ENCODE measurements at regions not wholly inside any gene's neighbourhood (a gene's known extent, or its start where the extent isn't known, plus 50 kb on each side); places are given as distances from the start of the nearest gene placed in this dataset.
A peak's percentile ranks its signal among the peaks of the same experiment; 100 is the strongest.

GRCh38 chr7:81298951-81299666 lies 380.3 kb upstream of the SEMA3C start (continued):
- peak; percentile 30; the same call in 1 of the 2 replicates for TF ChIP-seq REST (tag by site-specific recombination; IDR thresholded peaks at IDR 0.05)
- TF ChIP-seq ZNF132 (tag by site-specific recombination; IDR thresholded peaks at IDR 0.05; ENCODE audit: borderline replicate concordance) = no peak
- TF ChIP-seq ZNF610 (tag by site-specific recombination; IDR thresholded peaks at IDR 0.05; ENCODE audit: borderline replicate concordance) = no peak
- TF ChIP-seq HOXC10 (CRISPR knock-in tag; IDR thresholded peaks at IDR 0.05) = no peak
- no peak for TF ChIP-seq ZNF2 (tag by site-specific recombination; IDR thresholded peaks at IDR 0.05)
- peak; percentile 74 for TF ChIP-seq ZBTB8A (tag by site-specific recombination; IDR thresholded peaks at IDR 0.05)
- peak; percentile 81 for TF ChIP-seq ZNF561 (tag by site-specific recombination; IDR thresholded peaks at IDR 0.05; ENCODE audit: borderline replicate concordance)
- no peak for TF ChIP-seq ZNF335 (tag by site-specific recombination; conservative IDR thresholded peaks at IDR 0.05)
- no peak; the same call in 1 of the 2 replicates for TF ChIP-seq ZNF341 (tag by site-specific recombination; IDR thresholded peaks at IDR 0.05; ENCODE audit: low read depth)
- no peak for TF ChIP-seq TRIM28 (IDR thresholded peaks at IDR 0.05; ENCODE audit: borderline replicate concordance, low read length)
- TF ChIP-seq, protein P1, sequence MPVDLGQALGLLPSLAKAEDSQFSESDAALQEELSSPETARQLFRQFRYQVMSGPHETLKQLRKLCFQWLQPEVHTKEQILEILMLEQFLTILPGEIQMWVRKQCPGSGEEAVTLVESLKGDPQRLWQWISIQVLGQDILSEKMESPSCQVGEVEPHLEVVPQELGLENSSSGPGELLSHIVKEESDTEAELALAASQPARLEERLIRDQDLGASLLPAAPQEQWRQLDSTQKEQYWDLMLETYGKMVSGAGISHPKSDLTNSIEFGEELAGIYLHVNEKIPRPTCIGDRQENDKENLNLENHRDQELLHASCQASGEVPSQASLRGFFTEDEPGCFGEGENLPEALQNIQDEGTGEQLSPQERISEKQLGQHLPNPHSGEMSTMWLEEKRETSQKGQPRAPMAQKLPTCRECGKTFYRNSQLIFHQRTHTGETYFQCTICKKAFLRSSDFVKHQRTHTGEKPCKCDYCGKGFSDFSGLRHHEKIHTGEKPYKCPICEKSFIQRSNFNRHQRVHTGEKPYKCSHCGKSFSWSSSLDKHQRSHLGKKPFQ (tag by site-specific recombination; IDR thresholded peaks at IDR 0.05) = peak; percentile 25; the same call in 1 of the 2 replicates
- peak; percentile 65 for TF ChIP-seq GFI1B (tag by site-specific recombination; IDR thresholded peaks at IDR 0.05)
- peak; percentile 37; the same call in 1 of the 2 replicates for TF ChIP-seq ZSCAN4 (tag by site-specific recombination; IDR thresholded peaks at IDR 0.05)
- TF ChIP-seq MZF1 (tag by site-specific recombination; IDR thresholded peaks at IDR 0.05; ENCODE audit: borderline replicate concordance) = 0 out of 2 replicates have a peak, but pooled peaks have one; percentile 37
- no peak for TF ChIP-seq ZNF311 (tag by site-specific recombination; IDR thresholded peaks at IDR 0.05; ENCODE audit: borderline replicate concordance)
- no peak for TF ChIP-seq ZNF324 (tag by site-specific recombination; IDR thresholded peaks at IDR 0.05)
- TF ChIP-seq BCL11A (tag by site-specific recombination; IDR thresholded peaks at IDR 0.05; ENCODE audit: low read depth) = 0 out of 2 replicates have a peak, but pooled peaks have one; percentile 48
- TF ChIP-seq ZNF777 (tag by site-specific recombination; IDR thresholded peaks at IDR 0.05; ENCODE audit: borderline replicate concordance) = no peak
- peak; percentile 80 for TF ChIP-seq SCRT2 (tag by site-specific recombination; IDR thresholded peaks at IDR 0.05)
- TF ChIP-seq ZNF558 (tag by site-specific recombination; IDR thresholded peaks at IDR 0.05) = peak; percentile 15; the same call in 1 of the 2 replicates
- peak; percentile 83; the same call in 1 of the 2 replicates for TF ChIP-seq ZSCAN30 (tag by site-specific recombination; IDR thresholded peaks at IDR 0.05)
- TF ChIP-seq ZBTB17 (tag by site-specific recombination; IDR thresholded peaks at IDR 0.05) = no peak
- TF ChIP-seq ZNF366 (tag by site-specific recombination; conservative IDR thresholded peaks at IDR 0.05) = peak; percentile 76; the same call in 1 of the 2 replicates
- TF ChIP-seq ZNF692 (tag by site-specific recombination; IDR thresholded peaks at IDR 0.05) = no peak
- TF ChIP-seq, protein P2, sequence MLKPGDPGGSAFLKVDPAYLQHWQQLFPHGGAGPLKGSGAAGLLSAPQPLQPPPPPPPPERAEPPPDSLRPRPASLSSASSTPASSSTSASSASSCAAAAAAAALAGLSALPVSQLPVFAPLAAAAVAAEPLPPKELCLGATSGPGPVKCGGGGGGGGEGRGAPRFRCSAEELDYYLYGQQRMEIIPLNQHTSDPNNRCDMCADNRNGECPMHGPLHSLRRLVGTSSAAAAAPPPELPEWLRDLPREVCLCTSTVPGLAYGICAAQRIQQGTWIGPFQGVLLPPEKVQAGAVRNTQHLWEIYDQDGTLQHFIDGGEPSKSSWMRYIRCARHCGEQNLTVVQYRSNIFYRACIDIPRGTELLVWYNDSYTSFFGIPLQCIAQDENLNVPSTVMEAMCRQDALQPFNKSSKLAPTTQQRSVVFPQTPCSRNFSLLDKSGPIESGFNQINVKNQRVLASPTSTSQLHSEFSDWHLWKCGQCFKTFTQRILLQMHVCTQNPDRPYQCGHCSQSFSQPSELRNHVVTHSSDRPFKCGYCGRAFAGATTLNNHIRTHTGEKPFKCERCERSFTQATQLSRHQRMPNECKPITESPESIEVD (tag by site-specific recombination; IDR thresholded peaks at IDR 0.05) = peak; percentile 96
- peak; percentile 84 for TF ChIP-seq KLF10 (tag by site-specific recombination; IDR thresholded peaks at IDR 0.05)
- no peak for TF ChIP-seq ZNF626 (tag by site-specific recombination; IDR thresholded peaks at IDR 0.05)
